Mesendoderm (in vitro differentiated cells): ENCODE measurements at regions not wholly inside any gene's neighbourhood (a gene's known extent, or its start where the extent isn't known, plus 50 kb on each side); places are given as distances from the start of the nearest gene placed in this dataset.
"Not testable (repeated sequence)": the region's sequence is repeated elsewhere in the genome, so short reads cannot be mapped to it uniquely, and the experiment has no call there.

ENCODE experiments used
- DNase-seq: peaks from one replicate; pipeline ENCODE4 v3.0.0; 2013
- H2AK5ac ChIP-seq: 2 replicates; pipeline ENCODE4 v1.6.1; 2013; ENCODE audit warnings: low read length, inconsistent platforms
- H2BK120ac ChIP-seq: 2 replicates; pipeline ENCODE4 v1.6.1; 2013; ENCODE audit warnings: low read depth, mild to moderate bottlenecking, low read length, moderate library complexity, mixed read lengths
- H2BK15ac ChIP-seq: replicated peaks from 2 replicates; pipeline ENCODE4 v1.6.1; 2013; ENCODE audit warnings: low read depth, mild to moderate bottlenecking, moderate library complexity
- H2BK5ac ChIP-seq: 2 replicates; pipeline ENCODE4 v1.6.1; 2013; ENCODE audit warnings: low read length, inconsistent platforms
- H3K18ac ChIP-seq: 2 replicates; pipeline ENCODE4 v1.6.1; 2013; ENCODE audit warnings: mild to moderate bottlenecking, low read length, mixed read lengths
- H3K23ac ChIP-seq: one replicate; pipeline ENCODE4 v1.6.1; 2013; ENCODE audit warnings: low read length
- H3K27ac ChIP-seq: 2 replicates; pipeline ENCODE4 v1.5.1; 2013; ENCODE audit warnings: low read depth, mild to moderate bottlenecking, inconsistent platforms, low read length, moderate library complexity
- H3K27me3 ChIP-seq: 2 replicates; pipeline ENCODE4 v1.6.1; 2013; ENCODE audit warnings: low read length, control low read depth, mild to moderate bottlenecking, inconsistent platforms; ENCODE audit not compliant: insufficient read depth, poor library complexity
- H3K36me3 ChIP-seq: 2 replicates; pipeline ENCODE4 v1.6.1; 2013; ENCODE audit warnings: low read length, inconsistent platforms; ENCODE audit not compliant: control insufficient read depth, insufficient read depth
- H3K4ac ChIP-seq: one replicate; pipeline ENCODE4 v1.6.1; 2013; ENCODE audit warnings: low read depth, mild to moderate bottlenecking, low read length, moderate library complexity
- H3K4me1 ChIP-seq: 2 replicates; pipeline ENCODE4 v1.6.1; 2013; ENCODE audit warnings: low read depth, low read length, inconsistent platforms; ENCODE audit not compliant: control insufficient read depth
- H3K4me2 ChIP-seq: 2 replicates; pipeline ENCODE4 v1.6.1; 2013; ENCODE audit warnings: low read length
- H3K4me3 ChIP-seq: 2 replicates; pipeline ENCODE4 v1.5.1; 2013; ENCODE audit warnings: mild to moderate bottlenecking, low read length
- H3K56ac ChIP-seq: one replicate; pipeline ENCODE4 v1.6.1; 2013; ENCODE audit warnings: low read length
- H3K79me1 ChIP-seq: 2 replicates; pipeline ENCODE4 v1.6.1; 2013; ENCODE audit warnings: low read length, inconsistent platforms
- H3K79me2 ChIP-seq: 2 replicates; pipeline ENCODE4 v1.6.1; 2013; ENCODE audit warnings: mild to moderate bottlenecking, low read length; ENCODE audit not compliant: control insufficient read depth, insufficient read depth
- H3K9ac ChIP-seq: 2 replicates; pipeline ENCODE4 v1.6.1; 2013; ENCODE audit warnings: low read length, inconsistent platforms
- H4K5ac ChIP-seq: one replicate; pipeline ENCODE4 v1.6.1; 2013; ENCODE audit warnings: low read length
- H4K8ac ChIP-seq: one replicate; pipeline ENCODE4 v1.6.1; 2013; ENCODE audit warnings: low read depth, mild to moderate bottlenecking, control low read depth, low read length, moderate library complexity
- WGBS: extraction: QIAGEN DNeasy Blood & Tissue Kit; methylation state at CpG from one replicate; pipeline ENCODE4 v1.1.7; 2013; ENCODE audit warnings: low lambda C conversion rate, missing lambda C conversion rate; ENCODE audit not compliant: insufficient coverage; ENCODE audit errors: extremely low coverage; 5-methylcytosine and 5-hydroxymethylcytosine counted together

DNA sequence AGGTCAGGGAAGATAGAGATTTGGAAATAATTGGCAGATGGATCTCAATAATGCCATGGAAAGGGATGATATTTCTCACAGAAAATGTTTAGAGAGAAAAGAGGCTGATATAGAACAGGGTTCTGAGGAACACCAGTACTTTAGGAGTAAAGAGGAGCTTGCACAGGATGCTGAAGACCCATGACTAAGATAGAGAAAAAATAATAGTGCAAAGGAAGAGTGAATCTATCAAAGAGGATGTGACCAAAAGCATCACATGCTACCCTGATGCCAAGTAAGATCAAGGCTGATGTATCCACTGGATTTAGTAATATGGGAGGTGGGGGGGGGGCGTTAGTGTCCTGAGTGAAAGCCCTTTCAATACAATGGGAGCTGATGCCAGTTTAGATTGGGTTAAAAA is 80.1 kb upstream of the NOTCH2NLA start:
- H4K8ac ChIP-seq, H4K5ac ChIP-seq, H3K18ac ChIP-seq, H3K79me2 ChIP-seq, H3K4ac ChIP-seq, H2BK15ac ChIP-seq, H3K4me1 ChIP-seq, DNase-seq, H2BK5ac ChIP-seq, H3K23ac ChIP-seq, H3K4me2 ChIP-seq, H3K56ac ChIP-seq, H3K4me3 ChIP-seq, H3K9ac ChIP-seq, H2BK120ac ChIP-seq, H3K27me3 ChIP-seq, H3K79me1 ChIP-seq, H3K36me3 ChIP-seq, H3K27ac ChIP-seq, H2AK5ac ChIP-seq: not testable (repeated sequence)
- no CpG with 5 or more reads among the region's 1 CpG for WGBS

DNA sequence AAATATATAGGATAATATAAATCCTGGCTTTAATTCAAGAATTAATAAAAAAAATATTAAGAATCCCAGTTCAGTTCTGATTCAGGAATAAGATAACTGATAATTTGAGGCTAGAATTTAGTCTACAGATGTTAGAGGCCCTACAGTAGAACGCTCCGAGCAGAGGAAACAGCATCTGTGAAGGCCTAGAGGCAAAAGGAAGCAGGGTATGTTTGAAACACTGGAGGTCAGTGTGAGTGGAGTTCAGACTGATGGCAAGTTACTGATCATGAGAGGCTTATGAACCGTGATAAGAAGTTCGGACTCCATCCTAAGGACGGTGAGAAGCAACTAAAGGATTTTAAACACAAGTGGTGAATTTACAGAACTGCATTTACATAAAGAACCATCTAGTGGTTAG is 79.3 kb upstream of the NOTCH2NLA start:
- not testable (repeated sequence) for H3K36me3 ChIP-seq, H3K56ac ChIP-seq, H3K4me2 ChIP-seq, H3K4me1 ChIP-seq, H2BK15ac ChIP-seq, H3K9ac ChIP-seq, H4K8ac ChIP-seq, DNase-seq, H2BK5ac ChIP-seq, H3K27ac ChIP-seq, H2BK120ac ChIP-seq, H2AK5ac ChIP-seq, H3K27me3 ChIP-seq, H3K18ac ChIP-seq, H4K5ac ChIP-seq, H3K4ac ChIP-seq, H3K4me3 ChIP-seq, H3K23ac ChIP-seq, H3K79me1 ChIP-seq, H3K79me2 ChIP-seq
- no CpG with 5 or more reads among the region's 5 CpGs for WGBS

GRCh38 chr1:146307632-146308031 is 78.8 kb upstream of the NOTCH2NLA start:
- not testable (repeated sequence) for H3K9ac ChIP-seq, H2BK15ac ChIP-seq, H4K8ac ChIP-seq, H2AK5ac ChIP-seq, H3K27ac ChIP-seq, H3K56ac ChIP-seq, H3K18ac ChIP-seq, H3K4me1 ChIP-seq, H3K4me2 ChIP-seq, H3K4ac ChIP-seq, H3K4me3 ChIP-seq, H3K79me1 ChIP-seq, H3K36me3 ChIP-seq, H3K79me2 ChIP-seq, H2BK120ac ChIP-seq, H2BK5ac ChIP-seq, H4K5ac ChIP-seq, H3K27me3 ChIP-seq, DNase-seq, H3K23ac ChIP-seq
- WGBS = no CpG with 5 or more reads among the region's 5 CpGs

DNA sequence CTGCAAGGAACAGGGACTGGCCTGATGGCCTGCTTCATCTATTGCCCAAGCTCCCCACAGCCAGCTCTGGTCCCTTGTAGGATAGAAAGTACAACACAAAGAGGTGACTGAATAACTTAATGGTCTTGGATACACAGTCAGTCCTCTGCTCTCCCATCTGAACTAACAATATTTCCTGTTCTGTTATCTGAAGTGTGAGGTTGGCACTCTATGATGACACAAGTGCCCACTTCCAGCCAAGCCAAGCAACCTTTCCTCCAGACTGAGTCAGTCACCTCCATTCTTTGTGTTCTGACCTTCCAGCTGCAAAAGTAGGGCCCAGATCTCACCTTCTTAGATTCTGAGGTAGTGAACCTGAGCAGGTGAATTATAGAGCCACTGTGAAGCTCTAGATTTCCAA is 77.8 kb upstream of the NOTCH2NLA start:
- H3K79me2 ChIP-seq, H4K5ac ChIP-seq, H3K36me3 ChIP-seq, H3K4ac ChIP-seq, H3K9ac ChIP-seq, H3K56ac ChIP-seq, H2BK5ac ChIP-seq, H3K18ac ChIP-seq, H3K4me3 ChIP-seq, H4K8ac ChIP-seq, H3K4me2 ChIP-seq, H3K23ac ChIP-seq, H3K4me1 ChIP-seq, DNase-seq, H2BK15ac ChIP-seq, H3K27me3 ChIP-seq, H2AK5ac ChIP-seq, H2BK120ac ChIP-seq, H3K27ac ChIP-seq, H3K79me1 ChIP-seq: not testable (repeated sequence)

DNA sequence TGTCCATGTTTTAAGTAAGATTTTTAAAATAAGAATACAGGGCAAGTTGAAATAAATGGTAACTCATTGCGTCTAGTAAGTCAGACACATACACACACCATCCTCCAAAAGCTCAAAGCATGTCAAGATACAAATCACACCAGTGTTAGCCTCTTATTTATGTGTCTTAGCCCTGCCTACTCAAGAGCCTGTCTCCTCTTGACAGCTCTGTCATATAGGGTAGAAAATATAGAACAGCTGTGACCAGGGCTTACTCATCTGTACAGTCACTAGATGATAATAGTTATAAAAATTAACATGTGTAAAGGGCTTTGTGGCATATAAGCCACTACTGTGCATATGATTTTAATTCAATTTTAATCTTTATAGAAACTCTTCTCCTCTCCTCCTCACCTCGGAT is 76.6 kb upstream of the NOTCH2NLA start:
- H3K56ac ChIP-seq, H2BK5ac ChIP-seq, H3K27me3 ChIP-seq, DNase-seq, H4K8ac ChIP-seq, H3K79me2 ChIP-seq, H3K4me1 ChIP-seq, H3K4me2 ChIP-seq, H3K4ac ChIP-seq, H2BK15ac ChIP-seq, H3K18ac ChIP-seq, H3K36me3 ChIP-seq, H3K79me1 ChIP-seq, H3K27ac ChIP-seq, H3K23ac ChIP-seq, H3K4me3 ChIP-seq, H2BK120ac ChIP-seq, H4K5ac ChIP-seq, H2AK5ac ChIP-seq, H3K9ac ChIP-seq: not testable (repeated sequence)
- WGBS = no CpG with 5 or more reads among the region's 2 CpGs

DNA sequence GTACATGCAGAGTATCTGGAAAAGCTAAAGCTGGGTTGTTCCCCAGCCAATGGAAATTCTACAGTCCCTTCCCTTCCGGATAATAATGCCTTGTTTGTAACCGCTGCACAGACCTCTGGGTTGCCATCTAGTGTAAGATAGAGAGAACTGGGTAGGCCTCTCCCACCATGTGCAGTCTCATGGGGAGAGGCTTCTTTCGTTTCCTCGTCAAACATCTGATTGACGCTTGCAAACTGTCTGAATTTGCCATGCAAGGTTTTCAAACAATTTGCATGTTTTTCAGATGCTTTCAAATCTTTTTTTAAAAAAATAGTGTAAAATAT is 69.7 kb upstream of the NOTCH2NLA start:
- no CpG with 5 or more reads among the region's 5 CpGs for WGBS
- H4K8ac ChIP-seq, H3K9ac ChIP-seq: not testable (repeated sequence)

More for the DNA sequence above, 69.7 kb upstream of the NOTCH2NLA start:
- H3K23ac ChIP-seq, H3K36me3 ChIP-seq, H2BK15ac ChIP-seq, H3K79me1 ChIP-seq, H3K4me1 ChIP-seq, H4K5ac ChIP-seq, H3K4me2 ChIP-seq, H3K4me3 ChIP-seq, H3K27me3 ChIP-seq, H3K79me2 ChIP-seq, DNase-seq, H3K27ac ChIP-seq, H2BK120ac ChIP-seq, H3K18ac ChIP-seq, H3K56ac ChIP-seq, H2AK5ac ChIP-seq, H2BK5ac ChIP-seq, H3K4ac ChIP-seq: not testable (repeated sequence)
